Fibroblast of pulmonary artery (primary cell): ENCODE measurements at regions not wholly inside any gene's neighbourhood (a gene's known extent, or its start where the extent isn't known, plus 50 kb on each side); places are given as distances from the start of the nearest gene placed in this dataset.
"Not testable (repeated sequence)": the region's sequence is repeated elsewhere in the genome, so short reads cannot be mapped to it uniquely, and the experiment has no call there.

ENCODE experiments used
- DNase-seq: peaks from one replicate; pipeline ENCODE4 v3.0.0-alpha.2; 2010; ENCODE audit warnings: low read depth
- H3K4me3 ChIP-seq: replicated peaks from 2 replicates; pipeline ENCODE4 v1.5.1; 2011; ENCODE audit warnings: low read depth, mild to moderate bottlenecking, control low read depth, low read length, moderate library complexity
- CTCF ChIP-seq: IDR thresholded peaks from 2 replicates; pipeline ENCODE4 v1.5.1; 2011; ENCODE audit warnings: mild to moderate bottlenecking, control low read depth, low read length, inconsistent platforms; ENCODE audit errors: missing control alignments

- TF ChIP-seq CTCF: no peak
- no peak for DNase-seq
- H3K4me3 ChIP-seq: no peak overlapping the region
Observed at GRCh38 chrX:138877746-138878145, 166.2 kb upstream of the FGF13 start.

- H3K4me3 ChIP-seq: no peak overlapping the region
- no peak for DNase-seq
- TF ChIP-seq CTCF: no peak
Observed at GRCh38 chrX:138875472-138875871, 164.0 kb upstream of the FGF13 start.

GRCh38 chrX:138874271-138874935 lies 162.9 kb upstream of the FGF13 start:
- no peak overlapping the region for H3K4me3 ChIP-seq
- TF ChIP-seq CTCF: no peak
- DNase-seq: no peak

GRCh38 chrX:138873640-138874039 lies 162.1 kb upstream of the FGF13 start:
- DNase-seq: not testable (repeated sequence)

GRCh38 chrX:138872537-138872936 lies 161.0 kb upstream of the FGF13 start:
- no peak for DNase-seq
- no peak overlapping the region for H3K4me3 ChIP-seq
- TF ChIP-seq CTCF: no peak

More at GRCh38 chrX:138873640-138874039, 162.1 kb upstream of the FGF13 start:
- not testable (repeated sequence) for H3K4me3 ChIP-seq

GRCh38 chrX:138871739-138872138 lies 160.2 kb upstream of the FGF13 start:
- no peak for TF ChIP-seq CTCF
- H3K4me3 ChIP-seq: no peak overlapping the region
- DNase-seq: no peak

- no peak for DNase-seq
- TF ChIP-seq CTCF: no peak
- no peak overlapping the region for H3K4me3 ChIP-seq
Observed at GRCh38 chrX:138866643-138867042, 155.1 kb upstream of the FGF13 start.
